ENCODE measurements at regions not wholly inside any gene's neighbourhood (a gene's known extent, or its start where the extent isn't known, plus 50 kb on each side); places are given as distances from the start of the nearest gene placed in this dataset.
"Not testable (repeated sequence)": the region's sequence is repeated elsewhere in the genome, so short reads cannot be mapped to it uniquely, and the experiment has no call there.

DNA sequence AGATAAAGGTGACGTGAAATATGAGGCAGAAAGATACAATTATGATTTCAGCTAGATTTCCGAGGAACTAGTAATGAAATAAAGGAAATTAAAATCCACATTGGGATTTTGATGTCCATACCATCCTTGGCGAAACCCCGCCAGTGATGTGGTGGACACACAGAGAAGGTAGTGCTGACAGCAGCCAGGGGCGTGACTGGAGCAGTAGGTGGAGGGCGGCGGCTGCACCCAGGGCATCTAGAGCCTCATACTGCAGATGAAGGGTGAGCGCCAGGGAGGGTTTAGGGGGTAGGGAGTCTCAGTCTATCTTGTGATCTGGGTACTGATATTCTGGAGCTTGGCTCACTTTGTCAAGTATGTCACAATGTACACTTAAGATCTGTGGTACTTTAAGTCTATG is 855.5 kb upstream of the POM121L12 start:
- 80 to 91% methylated on average over 8 of the region's 8 CpGs for WGBS, 2 donors (ENCODE audit: low coverage in 1 of 2)
- in situ Hi-C loops (cut with MboI; ENCODE audit: low pct_ligation_motif_present in 1 of 4, low pct_unique_long_range_greater_than_20kb in 1 of 4, low sequenced_read_pairs in 3 of 4) (loop anchor here in 1 of 4 donors (25.0 kb wide), 1 partner anchor 93 kb away; no protein-coding TSS in a partner anchor), intact Hi-C loops (cut with DNase I; ENCODE audit: low total_unique reads) (no loop called here)

DNA sequence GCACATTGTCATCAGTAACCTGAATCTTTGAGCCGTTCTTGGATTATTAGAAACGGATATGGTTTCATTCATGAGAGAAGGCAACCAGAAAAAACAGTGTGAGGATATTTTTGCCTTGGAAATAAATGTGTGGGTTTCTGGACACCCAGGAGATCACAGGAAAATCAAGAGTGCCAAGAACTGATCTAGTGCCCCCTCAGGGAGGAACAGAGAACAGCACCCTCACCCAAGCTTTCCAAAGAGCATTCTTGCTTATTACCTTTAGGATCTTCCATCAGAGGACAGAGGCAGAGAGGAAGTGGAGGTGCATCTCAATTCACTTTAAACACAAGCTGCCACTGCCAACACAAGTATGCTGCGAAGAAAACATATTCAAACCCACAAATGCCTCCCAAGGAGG is 851.5 kb upstream of the COBL start:
- intact Hi-C loops (cut with DNase I; ENCODE audit: low total_unique reads) = no loop called here
- H3K36me3 ChIP-seq = no peaks in the 10 kb centered on the region
- in situ Hi-C loops (cut with MboI; ENCODE audit: low pct_ligation_motif_present in 1 of 4, low pct_unique_long_range_greater_than_20kb in 1 of 4, low sequenced_read_pairs in 3 of 4) = no loop called here
- no peak for TF ChIP-seq POLR2AphosphoS5 (IDR thresholded peaks at IDR 0.05)
- TF ChIP-seq, protein P1, sequence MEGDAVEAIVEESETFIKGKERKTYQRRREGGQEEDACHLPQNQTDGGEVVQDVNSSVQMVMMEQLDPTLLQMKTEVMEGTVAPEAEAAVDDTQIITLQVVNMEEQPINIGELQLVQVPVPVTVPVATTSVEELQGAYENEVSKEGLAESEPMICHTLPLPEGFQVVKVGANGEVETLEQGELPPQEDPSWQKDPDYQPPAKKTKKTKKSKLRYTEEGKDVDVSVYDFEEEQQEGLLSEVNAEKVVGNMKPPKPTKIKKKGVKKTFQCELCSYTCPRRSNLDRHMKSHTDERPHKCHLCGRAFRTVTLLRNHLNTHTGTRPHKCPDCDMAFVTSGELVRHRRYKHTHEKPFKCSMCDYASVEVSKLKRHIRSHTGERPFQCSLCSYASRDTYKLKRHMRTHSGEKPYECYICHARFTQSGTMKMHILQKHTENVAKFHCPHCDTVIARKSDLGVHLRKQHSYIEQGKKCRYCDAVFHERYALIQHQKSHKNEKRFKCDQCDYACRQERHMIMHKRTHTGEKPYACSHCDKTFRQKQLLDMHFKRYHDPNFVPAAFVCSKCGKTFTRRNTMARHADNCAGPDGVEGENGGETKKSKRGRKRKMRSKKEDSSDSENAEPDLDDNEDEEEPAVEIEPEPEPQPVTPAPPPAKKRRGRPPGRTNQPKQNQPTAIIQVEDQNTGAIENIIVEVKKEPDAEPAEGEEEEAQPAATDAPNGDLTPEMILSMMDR (IDR thresholded peaks at IDR 0.05) = peak in 4 of 5 experiments; percentile 11 to 31 (median 28)
- no peaks in the 10 kb centered on the region for H3K9me3 ChIP-seq
- no peaks in the 10 kb centered on the region for H3K4me1 ChIP-seq
- H3K4me3 ChIP-seq = no peak overlapping the region
- H3K27ac ChIP-seq = no peak overlapping the region
- no peaks in the 10 kb centered on the region for H3K27me3 ChIP-seq
- 54 to 80% methylated on average over 2 to 3 of the region's 3 CpGs for WGBS, 2 donors (ENCODE audit: low coverage in 1 of 2)
- DNase-seq = no peak

More for the DNA sequence above, 855.5 kb upstream of the POM121L12 start:
- H3K4me3 ChIP-seq = no peak overlapping the region
- no peaks in the 10 kb centered on the region for H3K4me1 ChIP-seq
- TF ChIP-seq POLR2A (IDR thresholded peaks at IDR 0.05) = no peak
- TF ChIP-seq EP300 (IDR thresholded peaks at IDR 0.05; ENCODE audit: low read depth) = no peak
- no peak for TF ChIP-seq POLR2AphosphoS5 (IDR thresholded peaks at IDR 0.05)
- TF ChIP-seq, protein P1 (IDR thresholded peaks at IDR 0.05) = no peak
- H3K9me3 ChIP-seq = no peaks in the 10 kb centered on the region
- DNase-seq = no peak
- H3K27ac ChIP-seq = no peak overlapping the region
- no peaks in the 10 kb centered on the region for H3K36me3 ChIP-seq
- no peaks in the 10 kb centered on the region for H3K27me3 ChIP-seq

DNA sequence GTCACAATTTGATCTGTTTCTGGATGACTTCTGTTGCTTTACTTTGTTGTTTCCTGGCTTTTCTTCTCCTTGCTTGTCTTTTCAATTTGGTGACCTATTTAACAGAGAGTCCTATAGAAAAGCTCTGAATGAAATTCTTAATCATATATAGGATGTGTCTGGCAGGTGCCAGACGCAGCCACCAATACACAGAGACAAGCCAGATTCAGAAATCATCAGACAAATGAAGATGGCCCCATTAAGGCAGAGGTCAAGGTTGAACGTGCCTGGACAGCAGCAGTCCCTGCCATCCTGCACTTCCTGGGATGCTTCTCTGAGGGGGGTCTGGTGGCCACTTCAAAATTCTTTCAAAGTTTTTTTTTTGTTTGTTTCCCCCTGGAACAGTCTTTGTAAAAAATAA is 846.7 kb upstream of the COBL start:
- Histone ChIP-seq H3K9me3 (no peaks in the 10 kb centered on the region), H3K27me3 (no peaks in the 10 kb centered on the region), H3K4me1 (no peaks in the 10 kb centered on the region), H3K36me3 (no peaks in the 10 kb centered on the region), H3K27ac (no peak overlapping the region), H3K4me3 (no peak overlapping the region)
- intact Hi-C loops (cut with DNase I; ENCODE audit: low total_unique reads) (no loop called here), in situ Hi-C loops (cut with MboI; ENCODE audit: low pct_ligation_motif_present in 1 of 4, low pct_unique_long_range_greater_than_20kb in 1 of 4, low sequenced_read_pairs in 3 of 4) (no loop called here)
- 60 to 83% methylated on average over 1 to 2 of the region's 2 CpGs for WGBS, 2 donors (ENCODE audit: low coverage in 1 of 2)
- TF ChIP-seq POLR2A (IDR thresholded peaks at IDR 0.05) = no peak
- TF ChIP-seq EP300 (IDR thresholded peaks at IDR 0.05; ENCODE audit: low read depth) = no peak
- TF ChIP-seq, protein P1 (IDR thresholded peaks at IDR 0.05) = no peak
- no peak for TF ChIP-seq POLR2AphosphoS5 (IDR thresholded peaks at IDR 0.05)
- DNase-seq = no peak

DNA sequence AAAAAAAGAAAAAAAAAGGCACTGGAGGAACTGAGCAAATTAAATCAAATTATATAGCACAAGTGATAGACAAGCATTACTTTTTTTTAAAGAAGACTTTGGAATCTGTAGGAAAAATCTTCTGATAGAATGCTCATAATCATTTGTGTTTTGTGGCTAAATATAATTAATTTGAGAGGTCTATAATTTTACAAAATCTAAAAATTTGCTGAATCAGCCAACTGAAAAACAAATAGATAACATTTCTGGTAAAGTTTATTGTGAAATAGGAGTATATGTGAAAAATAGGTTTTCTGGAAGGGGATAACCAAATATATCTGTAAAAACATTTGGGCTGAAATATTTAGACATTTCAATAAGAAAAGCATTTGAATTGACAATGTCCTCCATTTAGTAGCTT is 844.9 kb upstream of the COBL start:
- Histone ChIP-seq H3K9me3 (no peaks in the 10 kb centered on the region), H3K27ac (no peak overlapping the region), H3K27me3 (no peaks in the 10 kb centered on the region), H3K4me1 (no peaks in the 10 kb centered on the region), H3K36me3 (no peaks in the 10 kb centered on the region), H3K4me3 (no peak overlapping the region)
- in situ Hi-C loops (cut with MboI; ENCODE audit: low pct_ligation_motif_present in 1 of 4, low pct_unique_long_range_greater_than_20kb in 1 of 4, low sequenced_read_pairs in 3 of 4) (no loop called here), intact Hi-C loops (cut with DNase I; ENCODE audit: low total_unique reads) (no loop called here)
- no peak for DNase-seq
- TF ChIP-seq POLR2A (IDR thresholded peaks at IDR 0.05) = no peak
- TF ChIP-seq, protein P1 (IDR thresholded peaks at IDR 0.05) = no peak
- TF ChIP-seq POLR2AphosphoS5 (IDR thresholded peaks at IDR 0.05) = no peak
- no peak for TF ChIP-seq EP300 (IDR thresholded peaks at IDR 0.05; ENCODE audit: low read depth)

DNA sequence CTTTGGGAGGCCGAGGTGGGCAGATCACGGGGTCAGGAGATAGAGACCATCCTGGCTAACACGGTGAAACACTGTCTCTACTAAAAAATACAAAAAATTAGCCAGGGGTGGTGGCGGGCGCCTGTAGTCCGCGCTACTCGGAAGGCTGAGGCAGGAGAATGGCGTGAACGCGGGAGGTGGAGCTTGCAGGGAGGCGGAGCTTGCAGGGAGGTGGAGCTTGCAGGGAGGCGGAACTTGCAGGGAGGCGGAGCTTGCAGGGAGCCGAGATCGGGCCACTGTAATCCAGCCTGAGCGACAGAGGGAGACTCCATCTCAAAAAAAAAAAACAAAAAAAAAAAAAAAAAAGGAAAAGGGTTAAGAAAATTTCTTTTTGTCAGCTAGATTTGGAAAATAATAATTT is 842.8 kb upstream of the COBL start:
- intact Hi-C loops (cut with DNase I; ENCODE audit: low total_unique reads); H3K36me3 ChIP-seq; H3K4me1 ChIP-seq; H3K9me3 ChIP-seq; H3K4me3 ChIP-seq; DNase-seq; H3K27ac ChIP-seq; in situ Hi-C loops (cut with MboI; ENCODE audit: low pct_ligation_motif_present in 1 of 4, low pct_unique_long_range_greater_than_20kb in 1 of 4, low sequenced_read_pairs in 3 of 4); H3K27me3 ChIP-seq: not testable (repeated sequence)
- 90 to 95% methylated on average over 2 to 17 of the region's 17 CpGs for WGBS, 2 donors (ENCODE audit: low coverage in 1 of 2)
